ENCODE measurements at regions not wholly inside any gene's neighbourhood (a gene's known extent, or its start where the extent isn't known, plus 50 kb on each side); places are given as distances from the start of the nearest gene placed in this dataset.

DNA sequence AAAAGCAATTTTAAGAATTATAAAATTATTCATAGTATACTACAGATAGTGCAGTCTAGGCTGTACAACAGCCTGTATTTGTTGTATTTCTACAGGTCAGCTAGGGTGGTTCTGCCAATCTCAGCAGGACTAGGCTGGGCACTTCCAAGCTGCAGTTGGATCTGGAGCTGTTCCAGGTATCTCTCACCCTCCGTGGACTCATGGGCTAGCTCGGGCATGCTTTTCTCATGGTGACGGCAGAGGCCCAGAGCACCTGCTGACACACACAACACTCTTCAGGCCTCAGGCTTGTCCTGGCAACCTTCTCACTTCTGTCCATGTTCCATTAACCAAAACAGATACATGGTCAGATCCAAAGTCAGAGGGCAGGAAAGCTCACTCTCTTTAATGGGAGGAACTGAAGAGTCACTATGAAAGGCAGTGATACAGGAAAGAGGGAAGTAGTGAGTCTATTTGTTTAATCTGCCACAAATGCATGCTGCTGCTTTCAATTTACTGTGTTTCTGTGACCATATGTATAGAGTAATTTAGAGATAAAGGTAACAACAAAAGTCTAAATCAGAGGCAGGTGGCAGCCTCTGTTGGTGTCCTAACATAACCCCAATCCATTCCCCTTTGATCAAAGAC is 462.4 kb upstream of the ACVR2A start:
- TF ChIP-seq ZC3H10 (CRISPR knock-in tag; IDR thresholded peaks at IDR 0.05) (no peak), ZFP3 (CRISPR knock-in tag; IDR thresholded peaks at IDR 0.05) (no peak), TOX (CRISPR knock-in tag; IDR thresholded peaks at IDR 0.05; ENCODE audit: borderline replicate concordance) (no peak), PPARA (CRISPR knock-in tag; IDR thresholded peaks at IDR 0.05; ENCODE audit: borderline replicate concordance) (no peak), CSDC2 (CRISPR knock-in tag; IDR thresholded peaks at IDR 0.05) (no peak), ZNF8 (CRISPR knock-in tag; IDR thresholded peaks at IDR 0.05) (no peak), GLIS3 (CRISPR knock-in tag; IDR thresholded peaks at IDR 0.05) (no peak), ISL1 (CRISPR knock-in tag; IDR thresholded peaks at IDR 0.05) (no peak), ARNTL (CRISPR knock-in tag; IDR thresholded peaks at IDR 0.05; ENCODE audit: borderline replicate concordance, low read depth) (no peak)
- TF ChIP-seq, protein P1, sequence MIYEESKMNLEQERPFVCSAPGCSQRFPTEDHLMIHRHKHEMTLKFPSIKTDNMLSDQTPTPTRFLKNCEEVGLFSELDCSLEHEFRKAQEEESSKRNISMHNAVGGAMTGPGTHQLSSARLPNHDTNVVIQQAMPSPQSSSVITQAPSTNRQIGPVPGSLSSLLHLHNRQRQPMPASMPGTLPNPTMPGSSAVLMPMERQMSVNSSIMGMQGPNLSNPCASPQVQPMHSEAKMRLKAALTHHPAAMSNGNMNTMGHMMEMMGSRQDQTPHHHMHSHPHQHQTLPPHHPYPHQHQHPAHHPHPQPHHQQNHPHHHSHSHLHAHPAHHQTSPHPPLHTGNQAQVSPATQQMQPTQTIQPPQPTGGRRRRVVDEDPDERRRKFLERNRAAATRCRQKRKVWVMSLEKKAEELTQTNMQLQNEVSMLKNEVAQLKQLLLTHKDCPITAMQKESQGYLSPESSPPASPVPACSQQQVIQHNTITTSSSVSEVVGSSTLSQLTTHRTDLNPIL (CRISPR knock-in tag; IDR thresholded peaks at IDR 0.05; ENCODE audit: low read depth), result no peak
- TF ChIP-seq, protein P2, sequence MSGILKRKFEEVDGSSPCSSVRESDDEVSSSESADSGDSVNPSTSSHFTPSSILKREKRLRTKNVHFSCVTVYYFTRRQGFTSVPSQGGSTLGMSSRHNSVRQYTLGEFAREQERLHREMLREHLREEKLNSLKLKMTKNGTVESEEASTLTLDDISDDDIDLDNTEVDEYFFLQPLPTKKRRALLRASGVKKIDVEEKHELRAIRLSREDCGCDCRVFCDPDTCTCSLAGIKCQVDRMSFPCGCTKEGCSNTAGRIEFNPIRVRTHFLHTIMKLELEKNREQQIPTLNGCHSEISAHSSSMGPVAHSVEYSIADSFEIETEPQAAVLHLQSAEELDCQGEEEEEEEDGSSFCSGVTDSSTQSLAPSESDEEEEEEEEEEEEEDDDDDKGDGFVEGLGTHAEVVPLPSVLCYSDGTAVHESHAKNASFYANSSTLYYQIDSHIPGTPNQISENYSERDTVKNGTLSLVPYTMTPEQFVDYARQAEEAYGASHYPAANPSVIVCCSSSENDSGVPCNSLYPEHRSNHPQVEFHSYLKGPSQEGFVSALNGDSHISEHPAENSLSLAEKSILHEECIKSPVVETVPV (CRISPR knock-in tag; IDR thresholded peaks at IDR 0.05), result no peak
- TF ChIP-seq, protein P3, sequence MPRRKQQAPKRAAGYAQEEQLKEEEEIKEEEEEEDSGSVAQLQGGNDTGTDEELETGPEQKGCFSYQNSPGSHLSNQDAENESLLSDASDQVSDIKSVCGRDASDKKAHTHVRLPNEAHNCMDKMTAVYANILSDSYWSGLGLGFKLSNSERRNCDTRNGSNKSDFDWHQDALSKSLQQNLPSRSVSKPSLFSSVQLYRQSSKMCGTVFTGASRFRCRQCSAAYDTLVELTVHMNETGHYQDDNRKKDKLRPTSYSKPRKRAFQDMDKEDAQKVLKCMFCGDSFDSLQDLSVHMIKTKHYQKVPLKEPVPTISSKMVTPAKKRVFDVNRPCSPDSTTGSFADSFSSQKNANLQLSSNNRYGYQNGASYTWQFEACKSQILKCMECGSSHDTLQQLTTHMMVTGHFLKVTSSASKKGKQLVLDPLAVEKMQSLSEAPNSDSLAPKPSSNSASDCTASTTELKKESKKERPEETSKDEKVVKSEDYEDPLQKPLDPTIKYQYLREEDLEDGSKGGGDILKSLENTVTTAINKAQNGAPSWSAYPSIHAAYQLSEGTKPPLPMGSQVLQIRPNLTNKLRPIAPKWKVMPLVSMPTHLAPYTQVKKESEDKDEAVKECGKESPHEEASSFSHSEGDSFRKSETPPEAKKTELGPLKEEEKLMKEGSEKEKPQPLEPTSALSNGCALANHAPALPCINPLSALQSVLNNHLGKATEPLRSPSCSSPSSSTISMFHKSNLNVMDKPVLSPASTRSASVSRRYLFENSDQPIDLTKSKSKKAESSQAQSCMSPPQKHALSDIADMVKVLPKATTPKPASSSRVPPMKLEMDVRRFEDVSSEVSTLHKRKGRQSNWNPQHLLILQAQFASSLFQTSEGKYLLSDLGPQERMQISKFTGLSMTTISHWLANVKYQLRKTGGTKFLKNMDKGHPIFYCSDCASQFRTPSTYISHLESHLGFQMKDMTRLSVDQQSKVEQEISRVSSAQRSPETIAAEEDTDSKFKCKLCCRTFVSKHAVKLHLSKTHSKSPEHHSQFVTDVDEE (CRISPR knock-in tag; IDR thresholded peaks at IDR 0.05), result no peak

DNA sequence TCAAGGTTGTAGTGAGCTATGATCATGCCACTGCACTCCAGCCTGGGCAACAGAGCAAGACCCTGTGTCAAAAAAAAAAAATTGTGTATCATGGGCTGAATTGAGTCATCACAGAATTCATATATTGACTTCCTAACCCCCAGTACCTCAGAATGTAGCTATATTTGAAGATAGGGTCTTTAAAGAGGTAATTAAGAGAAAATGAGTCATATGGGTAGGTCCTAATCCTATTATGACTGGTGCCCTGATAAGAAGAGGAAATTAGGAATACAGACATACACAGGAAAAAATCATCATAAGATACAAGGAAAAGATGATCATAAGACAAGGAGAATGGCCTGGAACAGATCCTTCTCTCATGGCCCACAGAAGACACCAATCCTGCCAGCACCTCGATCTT is 466.4 kb upstream of the ACVR2A start:
- ATAC-seq, result no peak
- TF ChIP-seq, protein P3 (CRISPR knock-in tag; IDR thresholded peaks at IDR 0.05), result no peak
- TF ChIP-seq ZC3H10 (CRISPR knock-in tag; IDR thresholded peaks at IDR 0.05) (no peak), PPARA (CRISPR knock-in tag; IDR thresholded peaks at IDR 0.05; ENCODE audit: borderline replicate concordance) (no peak), CSDC2 (CRISPR knock-in tag; IDR thresholded peaks at IDR 0.05) (no peak)
- TF ChIP-seq, protein P2 (CRISPR knock-in tag; IDR thresholded peaks at IDR 0.05), result no peak

More for the DNA sequence above, 462.4 kb upstream of the ACVR2A start:
- ATAC-seq, result no peak

DNA sequence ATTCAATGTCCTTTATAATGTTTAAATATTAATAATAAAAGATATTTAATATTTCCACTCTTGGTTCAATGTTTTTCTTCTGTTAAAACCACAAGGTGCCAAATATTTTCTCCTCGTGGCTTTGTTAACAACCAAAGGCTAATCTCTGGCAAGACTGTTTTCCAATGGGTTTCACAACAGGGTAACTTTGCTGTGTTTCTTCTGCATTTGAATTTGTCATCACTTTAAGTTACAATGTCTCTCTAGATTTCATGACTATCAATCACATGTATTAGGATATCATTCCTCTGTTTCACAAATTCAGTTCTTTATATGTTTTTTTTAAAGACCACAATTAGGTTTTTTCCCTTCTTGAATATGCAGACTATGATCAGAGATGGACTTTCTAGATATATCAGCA is 469.8 kb upstream of the ACVR2A start:
- no peak for ATAC-seq
- TF ChIP-seq, protein P4, sequence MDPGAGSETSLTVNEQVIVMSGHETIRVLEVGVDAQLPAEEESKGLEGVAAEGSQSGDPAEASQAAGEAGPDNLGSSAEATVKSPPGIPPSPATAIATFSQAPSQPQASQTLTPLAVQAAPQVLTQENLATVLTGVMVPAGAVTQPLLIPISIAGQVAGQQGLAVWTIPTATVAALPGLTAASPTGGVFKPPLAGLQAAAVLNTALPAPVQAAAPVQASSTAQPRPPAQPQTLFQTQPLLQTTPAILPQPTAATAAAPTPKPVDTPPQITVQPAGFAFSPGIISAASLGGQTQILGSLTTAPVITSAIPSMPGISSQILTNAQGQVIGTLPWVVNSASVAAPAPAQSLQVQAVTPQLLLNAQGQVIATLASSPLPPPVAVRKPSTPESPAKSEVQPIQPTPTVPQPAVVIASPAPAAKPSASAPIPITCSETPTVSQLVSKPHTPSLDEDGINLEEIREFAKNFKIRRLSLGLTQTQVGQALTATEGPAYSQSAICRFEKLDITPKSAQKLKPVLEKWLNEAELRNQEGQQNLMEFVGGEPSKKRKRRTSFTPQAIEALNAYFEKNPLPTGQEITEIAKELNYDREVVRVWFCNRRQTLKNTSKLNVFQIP (CRISPR knock-in tag; IDR thresholded peaks at IDR 0.05; ENCODE audit: borderline replicate concordance, low read depth), result no peak
- TF ChIP-seq, protein P1 (CRISPR knock-in tag; IDR thresholded peaks at IDR 0.05; ENCODE audit: low read depth), result no peak
- TF ChIP-seq RARB (CRISPR knock-in tag; IDR thresholded peaks at IDR 0.05), result no peak
- TF ChIP-seq ISL1 (CRISPR knock-in tag; IDR thresholded peaks at IDR 0.05), result no peak
- no peak for TF ChIP-seq ARNTL (CRISPR knock-in tag; IDR thresholded peaks at IDR 0.05; ENCODE audit: borderline replicate concordance, low read depth)
- TF ChIP-seq ESRRG (CRISPR knock-in tag; IDR thresholded peaks at IDR 0.05), result no peak
- TF ChIP-seq, protein P2 (CRISPR knock-in tag; IDR thresholded peaks at IDR 0.05), result no peak
- no peak for TF ChIP-seq BACH2 (CRISPR knock-in tag; IDR thresholded peaks at IDR 0.05; ENCODE audit: borderline replicate concordance)
- TF ChIP-seq ZNF8 (CRISPR knock-in tag; IDR thresholded peaks at IDR 0.05), result no peak
